GM21723 (cell line): ENCODE measurements at regions not wholly inside any gene's neighbourhood (a gene's known extent, or its start where the extent isn't known, plus 50 kb on each side); places are given as distances from the start of the nearest gene placed in this dataset.

Experiments
- ATAC-seq: cut with Tn5 transposase; IDR thresholded peaks from one replicate; pipeline ENCODE4 v1.9.1; 2021; ENCODE audit warnings: mild to moderate bottlenecking, moderate library complexity; ENCODE audit not compliant: unreplicated experiment

GRCh38 chr22:25390297-25391240 is 171.1 kb downstream of the CRYBB2 start:
- no peak for ATAC-seq

DNA sequence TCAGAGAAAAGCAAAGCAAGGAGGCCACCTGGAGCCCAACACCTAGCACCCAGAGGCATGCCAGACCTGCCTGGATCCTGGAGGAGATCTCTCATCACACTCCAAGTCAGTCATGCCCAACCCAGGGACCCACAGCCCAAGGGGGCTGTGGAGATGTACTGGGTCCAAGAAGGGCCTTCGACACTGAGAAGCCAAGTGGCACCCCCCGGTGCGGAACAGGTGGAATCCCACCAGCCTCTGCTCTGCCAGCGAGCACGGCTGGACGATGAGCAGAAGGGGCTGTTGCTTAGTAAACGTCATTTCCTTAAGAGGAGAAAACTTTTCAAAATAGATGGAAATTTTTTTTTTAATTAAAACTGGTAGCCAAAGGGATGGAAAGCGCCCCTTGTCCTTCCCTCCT is 171.9 kb upstream of the GRK3 start:
- ATAC-seq, result no peak

- ATAC-seq, result no peak
These were observed 171.2 kb upstream of the GRK3 start for GRCh38 chr22:25393121-25393805.

GRCh38 chr22:25395468-25395867 is 169.0 kb upstream of the GRK3 start:
- no peak for ATAC-seq

DNA sequence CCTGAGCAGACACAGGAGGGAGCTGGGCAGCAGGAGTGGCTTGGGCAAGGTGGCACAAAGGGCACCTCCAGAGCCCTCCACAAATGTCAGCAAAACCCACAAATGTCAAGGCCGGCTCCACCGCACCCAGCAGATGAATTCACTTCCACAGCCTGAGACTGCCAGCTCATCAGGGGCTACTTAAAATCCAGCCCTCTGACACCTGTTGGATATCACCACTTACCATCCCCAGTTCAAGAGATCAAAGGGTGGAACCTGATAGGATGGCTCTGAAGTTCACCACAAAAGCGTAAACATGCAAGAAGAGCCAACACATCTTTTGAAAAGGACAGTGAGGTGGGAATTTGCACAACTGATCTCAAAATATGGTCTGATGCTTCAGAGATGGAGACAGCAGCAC is 168.6 kb upstream of the GRK3 start:
- ATAC-seq, result no peak

DNA sequence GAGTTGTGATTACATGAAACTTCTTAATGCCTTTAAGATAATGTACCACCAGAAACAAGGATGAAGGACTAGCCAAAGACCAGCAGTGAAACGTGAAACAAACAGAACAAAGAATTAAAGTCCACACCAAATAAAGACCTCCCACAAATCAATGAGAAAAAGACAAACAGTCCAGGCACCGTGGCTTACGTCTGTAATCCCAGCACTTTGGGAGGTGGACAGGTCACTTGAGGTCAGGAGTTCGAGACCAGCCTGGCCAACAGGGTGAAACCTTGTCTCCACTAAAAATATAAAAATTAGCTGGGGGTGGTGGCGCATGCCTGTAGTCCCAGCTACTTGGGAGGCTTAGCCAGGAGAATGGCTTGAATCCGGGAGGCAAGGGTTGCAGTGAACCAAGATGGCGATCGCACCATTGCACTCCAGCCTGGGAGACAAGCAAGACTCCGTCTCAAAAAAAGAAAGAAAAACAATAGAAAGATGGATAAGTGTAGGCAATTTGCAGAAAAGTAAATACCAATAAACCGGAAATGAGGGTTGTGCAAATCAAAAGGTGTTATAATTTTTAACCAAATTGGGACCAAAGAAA is 167.8 kb upstream of the GRK3 start:
- ATAC-seq, result no peak

- no peak for ATAC-seq
These were observed 166.9 kb upstream of the GRK3 start for GRCh38 chr22:25397616-25398015.

GRCh38 chr22:25398591-25399062 is 165.8 kb upstream of the GRK3 start:
- peak; percentile 75 for ATAC-seq

GRCh38 chr22:25399649-25400151 is 164.8 kb upstream of the GRK3 start:
- no peak for ATAC-seq

DNA sequence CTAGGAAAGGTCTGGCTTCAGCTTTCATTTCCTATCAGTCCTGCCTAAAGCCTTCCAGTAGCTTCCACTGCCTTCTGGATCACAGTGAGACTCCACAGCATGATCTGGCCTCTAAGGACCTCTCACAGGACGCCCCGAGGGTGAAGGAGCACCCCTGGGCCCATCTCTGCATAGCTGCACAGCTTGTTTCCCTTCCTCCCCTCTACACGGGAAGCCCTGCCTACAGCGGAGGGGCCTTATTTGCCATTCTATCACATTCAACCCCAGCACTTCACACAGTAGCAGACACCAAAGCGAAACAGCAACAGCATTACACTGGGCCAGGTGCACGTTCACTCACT is 162.3 kb upstream of the GRK3 start:
- ATAC-seq, result no peak

- ATAC-seq, result no peak
These were observed 161.8 kb upstream of the GRK3 start for GRCh38 chr22:25402501-25403283.

DNA sequence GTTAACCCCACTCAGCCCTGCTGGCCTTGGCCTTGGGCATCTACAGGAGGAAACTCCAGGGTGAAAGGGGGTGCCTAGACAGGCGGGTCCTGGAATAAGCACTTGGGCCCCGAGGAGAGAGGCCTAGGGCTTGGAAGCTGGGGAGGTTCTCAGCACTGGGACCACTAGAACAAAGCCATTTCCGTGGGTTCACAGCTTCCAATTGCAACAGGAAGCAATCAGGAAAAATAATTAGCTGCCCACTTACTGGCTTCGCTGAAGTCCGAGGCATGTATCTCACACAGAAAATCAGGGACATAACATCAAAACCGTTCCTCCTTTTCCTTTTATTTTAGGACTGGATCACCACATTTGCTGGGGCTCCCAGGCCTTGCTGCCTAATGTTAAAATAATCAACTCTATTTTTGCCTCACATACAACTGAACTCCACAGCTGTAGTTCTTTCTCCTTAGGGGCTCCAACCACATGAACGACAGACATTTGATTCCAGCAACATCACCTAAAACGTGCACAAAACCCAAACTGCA is 161.1 kb upstream of the GRK3 start:
- no peak for ATAC-seq

GRCh38 chr22:25403811-25404471 is 160.5 kb upstream of the GRK3 start:
- ATAC-seq, result no peak

DNA sequence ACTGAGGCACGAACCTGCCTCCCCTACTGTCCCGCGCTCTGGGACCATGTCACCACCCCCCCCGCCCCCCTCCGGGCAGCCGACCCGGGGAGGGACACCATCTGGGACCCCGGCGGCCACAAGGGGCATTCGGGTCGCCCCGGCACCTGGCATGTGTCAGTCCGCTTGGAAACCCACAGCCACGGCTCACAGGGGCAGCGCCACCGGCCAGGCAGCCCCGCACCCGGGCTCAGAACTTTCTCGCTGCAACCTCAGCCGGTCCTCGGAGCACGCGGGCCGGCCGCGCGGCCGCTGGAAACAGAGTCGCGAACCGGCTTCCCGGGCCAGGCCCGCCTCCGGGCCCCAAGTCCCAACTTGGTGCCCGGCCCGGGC is 159.9 kb upstream of the GRK3 start:
- peak; percentile 27 for ATAC-seq

DNA sequence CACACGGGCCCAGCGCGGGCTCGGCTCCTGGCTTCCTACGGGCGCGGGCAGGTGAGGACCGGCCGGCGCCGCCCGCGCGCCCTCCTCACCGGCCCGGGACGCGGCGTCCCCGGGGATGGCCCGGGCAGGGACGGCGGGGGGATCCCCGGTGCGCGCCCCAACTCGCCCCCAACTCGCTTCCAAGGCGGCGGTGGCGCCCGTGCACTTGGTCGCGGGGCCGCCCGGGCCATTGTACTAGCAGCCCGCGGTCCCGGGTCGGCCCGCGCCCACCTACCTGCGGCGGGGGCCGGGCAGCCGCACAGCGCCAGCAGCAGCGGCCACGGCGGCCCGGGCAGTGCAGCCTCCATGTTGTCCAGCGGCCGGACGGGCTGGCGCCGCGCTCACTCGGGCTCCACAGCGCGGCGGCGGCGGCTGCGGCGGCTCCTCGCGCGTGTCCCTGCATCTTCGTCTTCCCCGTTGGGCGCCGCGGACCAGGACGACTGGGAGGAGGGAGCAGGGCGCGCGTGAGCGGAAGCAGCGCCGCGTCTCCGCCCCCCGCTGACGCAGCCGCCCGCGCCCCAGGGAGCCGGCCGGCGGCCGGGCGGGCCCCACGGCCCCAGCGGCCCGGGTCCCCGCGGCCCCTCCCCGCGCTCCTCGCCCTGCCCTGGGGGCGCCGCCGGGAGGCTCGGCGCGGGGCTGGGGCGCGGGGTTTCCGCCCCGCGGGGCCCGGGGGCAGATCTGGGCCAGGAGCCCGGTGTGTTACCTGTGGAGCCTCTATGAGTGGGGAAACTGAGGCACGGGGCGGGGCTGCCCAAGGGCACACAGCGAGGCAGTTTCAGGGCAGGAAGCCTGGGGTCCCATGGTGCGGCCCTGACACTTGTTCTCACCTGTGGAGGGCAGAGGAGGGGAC is 159.3 kb upstream of the GRK3 start:
- ATAC-seq, result peak; percentile 59

DNA sequence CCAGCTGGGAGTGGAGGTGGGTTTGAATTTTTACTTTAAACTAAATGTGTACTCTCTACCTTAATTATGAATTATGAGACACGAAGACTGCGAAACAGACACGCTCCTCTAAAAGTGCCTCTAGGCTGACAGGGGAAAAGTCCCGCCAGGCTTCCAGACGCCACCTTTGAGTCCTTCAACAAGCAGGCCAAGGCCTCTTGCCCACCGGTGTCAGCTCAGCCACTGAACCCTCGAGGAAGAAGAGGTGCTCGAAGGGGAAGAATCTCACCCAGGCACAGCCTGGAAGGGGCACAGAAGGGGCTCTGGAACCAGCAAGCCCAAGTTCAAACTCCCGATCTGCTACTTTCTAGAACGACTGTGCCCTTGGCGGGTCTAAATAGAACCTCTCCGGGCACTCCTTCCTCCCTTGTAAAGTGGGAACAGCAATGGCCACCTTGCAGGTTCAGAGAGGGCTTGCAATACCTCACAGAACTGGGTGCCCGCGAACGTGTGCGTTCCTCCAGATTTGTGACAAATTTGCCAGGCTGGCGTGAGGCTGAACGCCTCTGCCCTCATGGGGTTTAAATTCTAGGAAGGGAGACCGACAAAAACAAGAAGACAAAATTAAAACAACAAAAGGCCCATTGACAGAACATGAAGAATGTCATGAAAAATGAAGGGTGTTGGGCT is 158.5 kb upstream of the GRK3 start:
- ATAC-seq, result no peak

- ATAC-seq, result no peak
These were observed 157.8 kb upstream of the GRK3 start for GRCh38 chr22:25406510-25407210.
